Trophoblast cell (in vitro differentiated cells and primary cell): ENCODE measurements at regions not wholly inside any gene's neighbourhood (a gene's known extent, or its start where the extent isn't known, plus 50 kb on each side); places are given as distances from the start of the nearest gene placed in this dataset.

Source experiments
- DNase-seq, 2 donors: peaks; one replicate each; pipeline ENCODE4 v3.0.0-alpha.2; 2016
- H2AFZ ChIP-seq: 2 replicates; pipeline ENCODE4 v1.6.1; 2013; ENCODE audit warnings: low read length, moderate library complexity, mild to moderate bottlenecking; ENCODE audit not compliant: insufficient read depth, poor library complexity
- H2AK5ac ChIP-seq: 2 replicates; pipeline ENCODE4 v1.6.1; 2013; ENCODE audit warnings: mild to moderate bottlenecking, low read length
- H2BK120ac ChIP-seq: 2 replicates; pipeline ENCODE4 v1.6.1; 2013; ENCODE audit warnings: low read length, mild to moderate bottlenecking, moderate library complexity; ENCODE audit not compliant: insufficient read depth, poor library complexity
- H2BK12ac ChIP-seq: 2 replicates; pipeline ENCODE4 v1.6.1; 2013; ENCODE audit warnings: mild to moderate bottlenecking, low read length, moderate library complexity
- H2BK5ac ChIP-seq: 2 replicates; pipeline ENCODE4 v1.6.1; 2013; ENCODE audit warnings: low read length, low read depth, moderate library complexity, mild to moderate bottlenecking; ENCODE audit not compliant: poor library complexity
- H3K14ac ChIP-seq: 2 replicates; pipeline ENCODE4 v1.6.1; 2013; ENCODE audit warnings: mild to moderate bottlenecking, low read length
- H3K18ac ChIP-seq: 2 replicates; pipeline ENCODE4 v1.6.1; 2013; ENCODE audit warnings: mild to moderate bottlenecking, low read length
- H3K23ac ChIP-seq: 2 replicates; pipeline ENCODE4 v1.6.1; 2013; ENCODE audit warnings: low read length
- H3K27ac ChIP-seq: 2 replicates; pipeline ENCODE4 v1.5.1; 2013; ENCODE audit warnings: low read depth, mild to moderate bottlenecking, inconsistent platforms, low read length, moderate library complexity
- H3K27me3 ChIP-seq: 2 replicates; pipeline ENCODE4 v1.6.1; 2013; ENCODE audit warnings: inconsistent platforms, mild to moderate bottlenecking, low read length, moderate library complexity; ENCODE audit not compliant: insufficient read depth
- H3K36me3 ChIP-seq, 2 experiments: 1 replicate in 1 of 2; 2 replicates in 1 of 2; pipeline ENCODE4 v1.6.1; 2013; ENCODE audit warnings: low read length in 2 of 2, mild to moderate bottlenecking in 2 of 2, moderate library complexity in 1 of 2; ENCODE audit not compliant: insufficient read depth in 2 of 2, control insufficient read depth in 1 of 2
- H3K4ac ChIP-seq: 2 replicates; pipeline ENCODE4 v1.6.1; 2013; ENCODE audit warnings: low read depth, mild to moderate bottlenecking, low read length, moderate library complexity
- H3K4me1 ChIP-seq, 2 experiments: 1 replicate in 1 of 2; 2 replicates in 1 of 2; pipeline ENCODE4 v1.6.1; 2013; ENCODE audit warnings: low read length in 2 of 2, mild to moderate bottlenecking in 2 of 2, moderate library complexity in 1 of 2; ENCODE audit not compliant: insufficient read depth in 2 of 2, control insufficient read depth in 1 of 2
- H3K4me2 ChIP-seq: 2 replicates; pipeline ENCODE4 v1.6.1; 2013; ENCODE audit warnings: inconsistent platforms, mild to moderate bottlenecking, low read length, moderate library complexity
- H3K4me3 ChIP-seq: 2 replicates; pipeline ENCODE4 v1.5.1; 2013; ENCODE audit warnings: mild to moderate bottlenecking, low read depth, low read length, inconsistent platforms
- H3K79me1 ChIP-seq: one replicate; pipeline ENCODE4 v1.6.1; 2013; ENCODE audit warnings: low read length
- H3K79me2 ChIP-seq: 2 replicates; pipeline ENCODE4 v1.6.1; 2013; ENCODE audit warnings: low read length, mild to moderate bottlenecking; ENCODE audit not compliant: control insufficient read depth, insufficient read depth, poor library complexity
- H3K9ac ChIP-seq: 2 replicates; pipeline ENCODE4 v1.6.1; 2013; ENCODE audit warnings: mild to moderate bottlenecking, low read length
- H3K9me3 ChIP-seq: 2 replicates; pipeline ENCODE4 v1.6.1; 2013; ENCODE audit warnings: low read depth, mild to moderate bottlenecking, control low read depth, inconsistent platforms, low read length; ENCODE audit not compliant: insufficient read depth
- H4K12ac ChIP-seq: 2 replicates; pipeline ENCODE4 v1.6.1; 2013; ENCODE audit warnings: low read depth, mild to moderate bottlenecking, low read length, moderate library complexity
- H4K8ac ChIP-seq: 2 replicates; pipeline ENCODE4 v1.6.1; 2013; ENCODE audit warnings: low read depth, mild to moderate bottlenecking, low read length, moderate library complexity
- H4K91ac ChIP-seq: one replicate; pipeline ENCODE4 v1.6.1; 2013; ENCODE audit warnings: low read depth, mild to moderate bottlenecking, low read length, moderate library complexity
- WGBS: extraction: QIAGEN DNeasy Blood & Tissue Kit; methylation state at CpG from one replicate; pipeline ENCODE4 v1.1.7; 2013; ENCODE audit warnings: missing lambda C conversion rate; ENCODE audit not compliant: insufficient read length, insufficient coverage; ENCODE audit errors: extremely low coverage; 5-methylcytosine and 5-hydroxymethylcytosine counted together

- Histone ChIP-seq H3K9me3 (peaks cover 2% of the 10 kb centered on the region), H3K4me3 (no peak overlapping the region), H3K79me1 (peaks cover 5% of the 10 kb centered on the region), H3K36me3 (no peaks in the 10 kb centered on the region), H4K12ac (no peak overlapping the region), H3K23ac (no peak overlapping the region), H3K14ac (no peak overlapping the region), H3K9ac (no peak overlapping the region), H2BK12ac (peak overlapping the region; percentile 54), H3K18ac (no peak overlapping the region), H2AFZ (no peak overlapping the region), H3K79me2 (no peaks in the 10 kb centered on the region), H2BK5ac (no peak overlapping the region), H3K4ac (no peak overlapping the region), H4K91ac (peak overlapping the region; percentile 8), H3K4me2 (no peak overlapping the region), H3K27me3 (no peaks in the 10 kb centered on the region), H3K27ac (no peak overlapping the region), H3K4me1 (peaks cover 7 to 8% of the 10 kb centered on the region in 2 experiments), H4K8ac (no peak overlapping the region), H2BK120ac (no peak overlapping the region), H2AK5ac (no peak overlapping the region)
- DNase-seq, result no peak
- WGBS, result no CpG with 5 or more reads among the region's 25 CpGs
These were observed 240.6 kb downstream of the SOX11 start for GRCh38 chr2:5932556-5933469.

GRCh38 chr2:5933669-5934068, 241.5 kb downstream of the SOX11 start:
- Histone ChIP-seq H3K14ac (no peak overlapping the region), H2BK12ac (no peak overlapping the region), H4K8ac (no peak overlapping the region), H3K9me3 (peaks cover 2% of the 10 kb centered on the region), H3K4me1 (peaks cover 15% of the 10 kb centered on the region in 2 experiments), H2BK5ac (no peak overlapping the region), H3K36me3 (no peaks in the 10 kb centered on the region), H3K4ac (no peak overlapping the region), H2BK120ac (no peak overlapping the region), H3K27ac (no peak overlapping the region), H4K12ac (no peak overlapping the region), H3K79me2 (peaks cover 3% of the 10 kb centered on the region), H3K18ac (no peak overlapping the region), H3K4me2 (no peak overlapping the region), H3K79me1 (peaks cover 11% of the 10 kb centered on the region), H2AK5ac (no peak overlapping the region), H3K9ac (no peak overlapping the region), H4K91ac (no peak overlapping the region), H2AFZ (no peak overlapping the region), H3K4me3 (no peak overlapping the region), H3K23ac (no peak overlapping the region), H3K27me3 (no peaks in the 10 kb centered on the region)
- no CpG with 5 or more reads among the region's 4 CpGs for WGBS
- DNase-seq, result no peak

- Histone ChIP-seq H3K36me3 (no peaks in the 10 kb centered on the region), H2BK5ac (peak overlapping the region; percentile 73)
- WGBS, result no CpG with 5 or more reads among the region's 4 CpGs
These were observed 245.1 kb downstream of the SOX11 start for GRCh38 chr2:5937321-5937720.

GRCh38 chr2:5937851-5938565, 245.8 kb downstream of the SOX11 start:
- H3K4me3 ChIP-seq, result no peak overlapping the region
- H3K79me2 ChIP-seq, result peaks cover 3% of the 10 kb centered on the region
- no CpG with 5 or more reads among the region's 12 CpGs for WGBS
- peak overlapping the region; percentile 88 for H4K8ac ChIP-seq
- peak overlapping the region; percentile 57 for H3K18ac ChIP-seq
- peaks cover 2% of the 10 kb centered on the region for H3K9me3 ChIP-seq
- H2BK12ac ChIP-seq, result peak overlapping the region; percentile 58
- no peak overlapping the region for H3K23ac ChIP-seq
- H2AK5ac ChIP-seq, result peak overlapping the region; percentile 26
- peak overlapping the region; percentile 82 for H3K14ac ChIP-seq
- peaks cover 13% of the 10 kb centered on the region for H3K79me1 ChIP-seq
- peak overlapping the region; percentile 85 for H2BK5ac ChIP-seq
- no peaks in the 10 kb centered on the region for H3K27me3 ChIP-seq
- DNase-seq, result peak; percentile 78 to 87
- H3K9ac ChIP-seq, result no peak overlapping the region
- H3K36me3 ChIP-seq, result no peaks in the 10 kb centered on the region
- H3K4me2 ChIP-seq, result peak overlapping the region; percentile 65
- H3K4ac ChIP-seq, result peak overlapping the region; percentile 8
- H3K4me1 ChIP-seq, result peaks cover 15 to 17% of the 10 kb centered on the region in 2 experiments
- H3K27ac ChIP-seq, result peak overlapping the region; percentile 94
- peak overlapping the region; percentile 78 for H2BK120ac ChIP-seq
- peak overlapping the region; percentile 35 for H4K12ac ChIP-seq
- peak overlapping the region; percentile 89 for H4K91ac ChIP-seq
- H2AFZ ChIP-seq, result peak overlapping the region; percentile 73

More at GRCh38 chr2:5937321-5937720, 245.1 kb downstream of the SOX11 start:
- Histone ChIP-seq H3K27me3 (no peaks in the 10 kb centered on the region), H4K8ac (peak overlapping the region; percentile 20), H4K91ac (peak overlapping the region; percentile 86), H3K4ac (no peak overlapping the region), H3K79me2 (peaks cover 3% of the 10 kb centered on the region), H2BK12ac (peak overlapping the region; percentile 85), H3K79me1 (peaks cover 13% of the 10 kb centered on the region), H2AFZ (no peak overlapping the region), H3K9me3 (peaks cover 2% of the 10 kb centered on the region), H2BK120ac (peak overlapping the region; percentile 74), H3K4me2 (no peak overlapping the region), H3K18ac (peak overlapping the region; percentile 10), H3K4me1 (peaks cover 15% of the 10 kb centered on the region in 2 experiments), H3K14ac (peak overlapping the region; percentile 28), H3K4me3 (no peak overlapping the region), H2AK5ac (peak overlapping the region; percentile 71), H3K23ac (no peak overlapping the region), H3K9ac (no peak overlapping the region), H3K27ac (peak overlapping the region; percentile 94), H4K12ac (no peak overlapping the region)
- no peak for DNase-seq
